AG04450 (cell line): ENCODE measurements at regions not wholly inside any gene's neighbourhood (a gene's known extent, or its start where the extent isn't known, plus 50 kb on each side); places are given as distances from the start of the nearest gene placed in this dataset.

Source experiments
- CTCF ChIA-PET: fragments of 300-600, 350-600 bp; formaldehyde crosslinking; extraction: SDS; loops from one replicate; lab custom pipeline; 2022; ENCODE audit warnings: antibody characterized with exemption, inconsistent platforms; lab: Charles Lee
- POLR2A ChIA-PET: fragments of 350-600 bp; formaldehyde crosslinking; extraction: SDS; loops from one replicate; lab custom pipeline; 2021; ENCODE audit warnings: antibody characterized with exemption, inconsistent platforms; lab: Yijun Ruan, JAX
- DNase-seq: peaks from one replicate; pipeline ENCODE4 v3.0.0-alpha.2; 2011; ENCODE audit warnings: low read depth, low spot score
- H3K27ac ChIP-seq: one replicate; pipeline ENCODE4 v1.5.1; 2012; ENCODE audit warnings: low read depth, low read length, control low read depth
- H3K27me3 ChIP-seq: one replicate; pipeline ENCODE4 v1.6.0; 2012; ENCODE audit warnings: low read length; ENCODE audit not compliant: control insufficient read depth, insufficient read depth
- H3K4me3 ChIP-seq: 2 replicates; pipeline ENCODE4 v1.5.1; 2011; ENCODE audit warnings: mild to moderate bottlenecking, low read depth, low read length, control low read depth
- H3K9me3 ChIP-seq: 2 replicates; pipeline ENCODE4 v1.5.1; 2012; ENCODE audit warnings: low read length; ENCODE audit not compliant: control insufficient read depth, insufficient read depth
- TF ChIP-seq, protein P1 (sequence below): IDR thresholded peaks from 2 replicates; pipeline ENCODE4 v1.5.1; 2011; ENCODE audit warnings: low read depth, low read length, control low read depth, inconsistent platforms

DNA sequence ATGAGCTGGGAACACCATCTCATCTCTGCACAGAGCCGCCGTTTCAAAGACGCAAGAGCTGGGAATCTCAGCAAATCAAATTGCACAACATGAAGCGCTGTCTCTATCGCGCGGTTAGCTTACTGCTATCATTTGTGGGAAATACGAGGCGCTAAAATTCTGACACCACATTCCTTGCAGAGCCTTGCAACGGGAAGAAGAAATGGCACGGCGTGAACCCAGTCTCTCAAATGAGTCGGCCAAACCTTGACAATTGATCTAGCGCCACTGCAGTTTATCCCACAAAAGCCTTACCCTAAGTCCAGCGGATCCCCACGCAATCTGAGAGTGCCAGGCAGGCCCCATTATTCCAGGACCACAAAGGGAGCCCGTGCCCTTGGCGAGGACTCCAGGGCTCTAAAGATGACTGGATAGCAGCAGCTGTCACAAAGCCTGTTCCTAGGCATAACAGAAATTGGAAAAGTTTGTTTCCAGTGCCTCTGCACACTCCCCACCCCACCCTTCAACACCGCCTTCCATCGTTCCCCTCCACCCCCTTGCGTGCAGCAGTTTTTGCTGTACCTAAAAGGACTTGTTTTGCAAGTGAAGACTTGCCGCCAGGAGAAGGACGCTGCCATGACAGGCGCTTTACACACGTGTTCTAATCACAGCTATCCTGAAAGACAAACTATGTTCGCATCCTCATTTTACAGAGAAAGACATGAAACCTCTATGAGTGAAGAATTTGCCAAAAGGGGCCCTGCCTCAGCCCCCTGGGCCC, 252.4 kb downstream of the EIPR1 start:
- ChIA-PET POLR2A (no interaction called here), CTCF (no interaction called here)
- H3K27ac ChIP-seq: no peak overlapping the region
- peaks cover 2% of the 10 kb centered on the region for H3K27me3 ChIP-seq
- no peak overlapping the region for H3K4me3 ChIP-seq
- no peaks in the 10 kb centered on the region for H3K9me3 ChIP-seq
- no peak for DNase-seq
- TF ChIP-seq, protein P1, sequence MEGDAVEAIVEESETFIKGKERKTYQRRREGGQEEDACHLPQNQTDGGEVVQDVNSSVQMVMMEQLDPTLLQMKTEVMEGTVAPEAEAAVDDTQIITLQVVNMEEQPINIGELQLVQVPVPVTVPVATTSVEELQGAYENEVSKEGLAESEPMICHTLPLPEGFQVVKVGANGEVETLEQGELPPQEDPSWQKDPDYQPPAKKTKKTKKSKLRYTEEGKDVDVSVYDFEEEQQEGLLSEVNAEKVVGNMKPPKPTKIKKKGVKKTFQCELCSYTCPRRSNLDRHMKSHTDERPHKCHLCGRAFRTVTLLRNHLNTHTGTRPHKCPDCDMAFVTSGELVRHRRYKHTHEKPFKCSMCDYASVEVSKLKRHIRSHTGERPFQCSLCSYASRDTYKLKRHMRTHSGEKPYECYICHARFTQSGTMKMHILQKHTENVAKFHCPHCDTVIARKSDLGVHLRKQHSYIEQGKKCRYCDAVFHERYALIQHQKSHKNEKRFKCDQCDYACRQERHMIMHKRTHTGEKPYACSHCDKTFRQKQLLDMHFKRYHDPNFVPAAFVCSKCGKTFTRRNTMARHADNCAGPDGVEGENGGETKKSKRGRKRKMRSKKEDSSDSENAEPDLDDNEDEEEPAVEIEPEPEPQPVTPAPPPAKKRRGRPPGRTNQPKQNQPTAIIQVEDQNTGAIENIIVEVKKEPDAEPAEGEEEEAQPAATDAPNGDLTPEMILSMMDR: no peak

DNA sequence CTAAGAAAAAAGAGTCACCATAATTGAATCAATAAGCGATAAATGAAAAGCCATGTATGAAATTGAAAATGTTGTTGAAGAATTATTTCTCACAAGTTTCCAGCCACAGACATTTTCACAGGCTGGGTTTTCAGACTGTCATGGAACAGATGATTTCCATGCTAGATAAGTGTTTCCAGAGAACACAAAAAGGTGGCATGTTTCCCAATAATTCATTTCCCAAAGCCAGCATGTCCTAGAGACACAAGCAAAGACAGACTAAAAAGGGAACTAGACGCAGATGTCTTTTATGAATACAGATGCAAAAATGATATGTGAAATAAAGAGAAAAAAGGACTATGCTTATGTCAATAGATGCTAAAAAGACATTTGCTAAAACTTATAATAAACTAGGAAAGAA, 255.1 kb downstream of the EIPR1 start:
- peaks cover 2% of the 10 kb centered on the region for H3K27me3 ChIP-seq
- H3K27ac ChIP-seq: no peak overlapping the region
- DNase-seq: no peak
- no peaks in the 10 kb centered on the region; the same call in 1 of the 2 replicates for H3K9me3 ChIP-seq
- no peak overlapping the region for H3K4me3 ChIP-seq
- ChIA-PET POLR2A (no interaction called here), CTCF (no interaction called here)
- TF ChIP-seq, protein P1: no peak

DNA sequence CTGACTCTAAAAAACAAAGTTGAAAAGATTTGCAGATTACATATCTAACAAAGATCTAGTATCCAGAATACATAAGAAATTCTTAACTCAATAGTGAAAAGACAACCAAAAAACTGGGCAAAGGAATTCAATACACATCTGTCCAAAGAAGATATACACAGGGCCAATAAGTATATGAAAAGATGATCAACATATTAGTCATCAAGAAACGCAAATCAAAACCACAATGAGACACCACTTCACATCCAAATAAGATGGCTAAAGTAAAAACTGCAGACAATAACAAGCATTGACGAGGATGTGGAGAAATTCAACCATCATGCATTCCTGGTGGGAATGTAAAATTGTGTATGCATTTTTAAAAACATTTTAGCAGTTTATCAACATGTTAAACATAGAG, 256.0 kb downstream of the EIPR1 start:
- POLR2A ChIA-PET: no interaction called here
- Histone ChIP-seq H3K4me3 (no peak overlapping the region), H3K27ac (no peak overlapping the region), H3K9me3 (no peaks in the 10 kb centered on the region; the same call in 1 of the 2 replicates), H3K27me3 (peaks cover 2% of the 10 kb centered on the region)
- TF ChIP-seq, protein P1: no peak
- CTCF ChIA-PET: no interaction called here
- no peak for DNase-seq

DNA sequence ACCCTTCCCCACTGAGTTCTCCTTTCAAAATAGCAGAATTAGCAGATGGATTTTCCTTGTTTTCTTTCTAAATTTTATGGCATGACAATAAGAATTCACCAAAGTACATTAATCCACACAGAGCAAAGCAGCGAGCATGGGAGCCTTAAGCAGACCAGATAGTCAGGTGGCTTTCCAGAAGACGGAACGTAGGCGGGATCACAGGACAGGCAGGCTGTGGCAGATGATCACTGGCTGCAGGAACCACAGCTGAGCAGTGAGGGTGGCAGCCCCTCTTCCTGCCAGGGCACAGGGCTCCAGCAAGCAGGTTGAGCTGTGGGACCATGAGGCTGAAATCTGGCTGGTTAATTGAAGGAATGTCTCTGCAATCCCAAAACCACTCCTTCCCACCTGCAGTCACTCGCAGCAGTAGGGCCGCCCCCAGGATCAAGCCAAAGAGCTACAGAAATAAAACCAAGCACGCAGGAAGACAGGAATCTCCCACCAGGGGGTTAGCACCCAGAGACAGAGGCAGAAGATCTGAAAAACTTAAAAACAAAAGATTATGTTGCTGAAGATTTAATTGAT, 259.9 kb downstream of the EIPR1 start:
- POLR2A ChIA-PET: no interaction called here
- Histone ChIP-seq H3K4me3 (no peak overlapping the region), H3K27ac (no peak overlapping the region), H3K9me3 (peaks cover 8% of the 10 kb centered on the region; the same call in 1 of the 2 replicates), H3K27me3 (no peaks in the 10 kb centered on the region)
- TF ChIP-seq, protein P1: no peak
- DNase-seq: no peak
- CTCF ChIA-PET: no interaction called here

DNA sequence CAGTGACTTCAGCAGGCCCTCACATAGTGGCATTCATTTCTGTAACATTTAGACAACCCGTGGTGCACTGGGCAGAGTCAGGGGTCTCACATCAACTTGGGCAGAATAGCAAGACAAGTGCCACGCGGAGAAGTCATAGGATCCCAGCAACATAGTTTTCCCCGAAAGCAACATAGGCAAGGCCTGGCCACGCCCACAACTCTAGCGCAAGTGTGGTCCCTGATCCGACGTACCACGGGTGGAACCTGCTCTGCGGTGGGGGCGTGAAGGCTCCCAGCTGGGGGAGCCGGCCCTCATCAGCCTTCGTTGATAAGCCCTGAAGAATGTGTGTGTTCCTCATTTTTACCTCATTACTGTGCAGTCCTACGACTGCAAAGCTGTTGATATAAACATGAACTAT, 261.2 kb downstream of the EIPR1 start:
- CTCF ChIA-PET: no interaction called here

More for the DNA sequence above, 261.2 kb downstream of the EIPR1 start:
- DNase-seq: no peak
- Histone ChIP-seq H3K27me3 (no peaks in the 10 kb centered on the region), H3K9me3 (peaks cover 16% of the 10 kb centered on the region), H3K27ac (no peak overlapping the region), H3K4me3 (no peak overlapping the region)
- POLR2A ChIA-PET: no interaction called here
- TF ChIP-seq, protein P1: no peak
